ENCODE measurements at regions not wholly inside any gene's neighbourhood (a gene's known extent, or its start where the extent isn't known, plus 50 kb on each side); places are given as distances from the start of the nearest gene placed in this dataset.

GRCh38 chr2:216770717-216771116, 75.4 kb upstream of the IGFBP5 start:
- no peak for DNase-seq (ENCODE audit: low read depth, low spot score)

GRCh38 chr2:216770050-216770449, 74.7 kb upstream of the IGFBP5 start:
- no peak overlapping the region for H3K9ac ChIP-seq (ENCODE audit: insufficient read length)
- no peaks in the 10 kb centered on the region for H3K9me3 ChIP-seq (ENCODE audit: low read depth, low read length)
- H3K36me3 ChIP-seq (ENCODE audit: insufficient read depth, low read length), result no peaks in the 10 kb centered on the region
- no peak for TF ChIP-seq EZH2 (IDR thresholded peaks at IDR 0.05)
- no peak for DNase-seq (ENCODE audit: low read depth, low spot score)
- H3K4me3 ChIP-seq, result no peak overlapping the region
- no peak overlapping the region for H3K27ac ChIP-seq

More at GRCh38 chr2:216770717-216771116, 75.4 kb upstream of the IGFBP5 start:
- Histone ChIP-seq H3K36me3 (ENCODE audit: insufficient read depth, low read length) (no peaks in the 10 kb centered on the region), H3K27ac (no peak overlapping the region), H3K4me3 (no peak overlapping the region), H3K9me3 (ENCODE audit: low read depth, low read length) (no peaks in the 10 kb centered on the region), H3K9ac (ENCODE audit: insufficient read length) (no peak overlapping the region)
- TF ChIP-seq FOXP2 (optimal IDR thresholded peaks at IDR 0.05; ENCODE audit: control extremely low read depth, extremely low read length, insufficient read depth), result no peak
- no peak for TF ChIP-seq EZH2 (IDR thresholded peaks at IDR 0.05)
- TF ChIP-seq POLR2AphosphoS5 (IDR thresholded peaks at IDR 0.05; ENCODE audit: borderline replicate concordance, low read depth, low read length), result no peak

GRCh38 chr2:216769626-216770025, 74.3 kb upstream of the IGFBP5 start:
- Histone ChIP-seq H3K9me3 (ENCODE audit: low read depth, low read length) (no peaks in the 10 kb centered on the region), H3K27ac (no peak overlapping the region), H3K36me3 (ENCODE audit: insufficient read depth, low read length) (no peaks in the 10 kb centered on the region), H3K4me3 (no peak overlapping the region), H3K9ac (ENCODE audit: insufficient read length) (no peak overlapping the region)
- TF ChIP-seq FOXP2 (optimal IDR thresholded peaks at IDR 0.05; ENCODE audit: control extremely low read depth, extremely low read length, insufficient read depth) (no peak), POLR2AphosphoS5 (IDR thresholded peaks at IDR 0.05; ENCODE audit: borderline replicate concordance, low read depth, low read length) (no peak), EZH2 (IDR thresholded peaks at IDR 0.05) (no peak)
- no peak for DNase-seq (ENCODE audit: low read depth, low spot score)

DNA sequence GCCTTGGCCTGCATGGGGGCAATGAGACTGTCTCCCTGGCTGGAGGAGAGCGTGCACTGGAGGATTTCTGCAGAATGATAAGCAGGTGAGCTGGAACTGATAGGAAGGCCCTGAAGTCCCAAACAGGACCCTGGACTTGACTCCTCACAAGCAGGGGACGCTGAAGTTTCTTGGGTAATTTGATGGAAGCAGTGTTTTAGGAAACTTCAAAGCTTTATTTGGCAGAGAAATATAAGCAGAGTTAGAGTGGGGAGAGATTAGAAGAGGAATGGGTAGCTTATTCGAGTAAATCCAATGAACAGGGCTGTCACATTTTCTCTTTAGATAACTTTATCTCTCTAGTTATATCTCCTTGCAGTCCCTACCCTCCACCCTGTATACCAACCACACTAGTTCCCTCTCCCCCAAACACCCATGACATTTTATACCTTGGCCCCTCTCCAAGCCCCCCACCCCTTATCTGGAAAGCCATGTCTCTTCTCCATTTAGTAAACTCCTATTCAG, 73.6 kb upstream of the IGFBP5 start:
- DNase-seq (ENCODE audit: low read depth, low spot score), result no peak
- H3K9me3 ChIP-seq (ENCODE audit: low read depth, low read length), result no peaks in the 10 kb centered on the region
- H3K27ac ChIP-seq, result no peak overlapping the region
- TF ChIP-seq FOXP2 (optimal IDR thresholded peaks at IDR 0.05; ENCODE audit: control extremely low read depth, extremely low read length, insufficient read depth), result no peak
- no peak for TF ChIP-seq POLR2AphosphoS5 (IDR thresholded peaks at IDR 0.05; ENCODE audit: borderline replicate concordance, low read depth, low read length)
- TF ChIP-seq EZH2 (IDR thresholded peaks at IDR 0.05), result no peak
- H3K9ac ChIP-seq (ENCODE audit: insufficient read length), result no peak overlapping the region
- no peak overlapping the region for H3K4me3 ChIP-seq
- H3K36me3 ChIP-seq (ENCODE audit: insufficient read depth, low read length), result no peaks in the 10 kb centered on the region

- Histone ChIP-seq H3K9ac (ENCODE audit: insufficient read length) (no peak overlapping the region), H3K9me3 (ENCODE audit: low read depth, low read length) (no peaks in the 10 kb centered on the region), H3K36me3 (ENCODE audit: insufficient read depth, low read length) (no peaks in the 10 kb centered on the region), H3K4me3 (no peak overlapping the region), H3K27ac (no peak overlapping the region)
- TF ChIP-seq FOXP2 (optimal IDR thresholded peaks at IDR 0.05; ENCODE audit: control extremely low read depth, extremely low read length, insufficient read depth) (no peak), EZH2 (IDR thresholded peaks at IDR 0.05) (no peak), POLR2AphosphoS5 (IDR thresholded peaks at IDR 0.05; ENCODE audit: borderline replicate concordance, low read depth, low read length) (no peak)
- no peak for DNase-seq (ENCODE audit: low read depth, low spot score)
Observed at GRCh38 chr2:216765761-216766262, 70.5 kb upstream of the IGFBP5 start.

DNA sequence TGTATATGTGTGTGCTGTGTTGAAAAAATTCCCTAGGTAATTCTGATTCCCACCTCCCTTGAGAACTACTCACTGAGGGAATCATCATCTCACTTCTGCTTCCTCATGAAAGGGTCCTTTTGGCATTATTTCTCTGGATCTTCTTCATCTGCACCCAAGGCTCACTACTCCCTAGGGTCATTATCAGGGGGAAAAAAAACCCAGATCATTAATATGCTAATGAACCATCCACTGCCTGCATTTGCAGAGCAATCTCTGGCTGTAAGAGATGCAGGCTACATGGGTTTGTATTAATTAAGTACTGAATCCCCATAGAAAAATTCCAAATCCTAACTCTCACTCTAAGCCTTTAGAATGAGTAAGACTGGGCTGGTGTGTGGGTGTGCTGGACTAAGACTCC, 68.0 kb upstream of the IGFBP5 start:
- H3K9me3 ChIP-seq (ENCODE audit: low read depth, low read length), result no peaks in the 10 kb centered on the region
- no peak overlapping the region for H3K9ac ChIP-seq (ENCODE audit: insufficient read length)
- TF ChIP-seq POLR2AphosphoS5 (IDR thresholded peaks at IDR 0.05; ENCODE audit: borderline replicate concordance, low read depth, low read length), result no peak
- DNase-seq (ENCODE audit: low read depth, low spot score), result no peak
- no peaks in the 10 kb centered on the region for H3K36me3 ChIP-seq (ENCODE audit: insufficient read depth, low read length)
- H3K27ac ChIP-seq, result no peak overlapping the region
- H3K4me3 ChIP-seq, result no peak overlapping the region

GRCh38 chr2:216761809-216762208, 66.5 kb upstream of the IGFBP5 start:
- no peak overlapping the region for H3K27ac ChIP-seq
- no peak for DNase-seq (ENCODE audit: low read depth, low spot score)
- no peaks in the 10 kb centered on the region for H3K36me3 ChIP-seq (ENCODE audit: insufficient read depth, low read length)
- H3K9me3 ChIP-seq (ENCODE audit: low read depth, low read length), result no peaks in the 10 kb centered on the region
- TF ChIP-seq FOXP2 (optimal IDR thresholded peaks at IDR 0.05; ENCODE audit: control extremely low read depth, extremely low read length, insufficient read depth) (no peak), EZH2 (IDR thresholded peaks at IDR 0.05) (no peak), POLR2AphosphoS5 (IDR thresholded peaks at IDR 0.05; ENCODE audit: borderline replicate concordance, low read depth, low read length) (no peak)
- H3K4me3 ChIP-seq, result no peak overlapping the region
- no peak overlapping the region for H3K9ac ChIP-seq (ENCODE audit: insufficient read length)

GRCh38 chr2:216761133-216761532, 65.8 kb upstream of the IGFBP5 start:
- H3K9me3 ChIP-seq (ENCODE audit: low read depth, low read length), result no peaks in the 10 kb centered on the region
- no peak overlapping the region for H3K9ac ChIP-seq (ENCODE audit: insufficient read length)
- no peak overlapping the region for H3K27ac ChIP-seq
- no peak overlapping the region for H3K4me3 ChIP-seq
- TF ChIP-seq EZH2 (IDR thresholded peaks at IDR 0.05), result no peak
- TF ChIP-seq POLR2AphosphoS5 (IDR thresholded peaks at IDR 0.05; ENCODE audit: borderline replicate concordance, low read depth, low read length), result no peak
- no peak for DNase-seq (ENCODE audit: low read depth, low spot score)
- H3K36me3 ChIP-seq (ENCODE audit: insufficient read depth, low read length), result no peaks in the 10 kb centered on the region

GRCh38 chr2:216758256-216759155, 63.2 kb upstream of the IGFBP5 start:
- no peak overlapping the region for H3K9ac ChIP-seq (ENCODE audit: insufficient read length)
- no peak overlapping the region for H3K4me3 ChIP-seq
- no peak for TF ChIP-seq EZH2 (IDR thresholded peaks at IDR 0.05)
- TF ChIP-seq POLR2AphosphoS5 (IDR thresholded peaks at IDR 0.05; ENCODE audit: borderline replicate concordance, low read depth, low read length), result no peak
- TF ChIP-seq FOXP2 (optimal IDR thresholded peaks at IDR 0.05; ENCODE audit: control extremely low read depth, extremely low read length, insufficient read depth), result no peak
- no peaks in the 10 kb centered on the region for H3K9me3 ChIP-seq (ENCODE audit: low read depth, low read length)
- no peak overlapping the region for H3K27ac ChIP-seq
- no peak for DNase-seq (ENCODE audit: low read depth, low spot score)
- H3K36me3 ChIP-seq (ENCODE audit: insufficient read depth, low read length), result no peaks in the 10 kb centered on the region
